Gastrocnemius medialis (tissue), 4 donors: ENCODE measurements at regions not wholly inside any gene's neighbourhood (a gene's known extent, or its start where the extent isn't known, plus 50 kb on each side); places are given as distances from the start of the nearest gene placed in this dataset.

Source experiments
- ATAC-seq, 2 donors: fragments of 150-250 bp; one replicate each; pipeline ENCODE4 v1.9.1; 2016
- DNase-seq, 2 donors: peaks; one replicate each; pipeline ENCODE4 v3.0.0-alpha.2; 2019
- H3K27ac ChIP-seq, 4 donors: fragments of 200-600 bp; sonication (generic); 1 replicate in 1 of 4; 2 replicates in 3 of 4; pipeline ENCODE4 v1.5.1; 2016 to 2018; ENCODE audit warnings: mild to moderate bottlenecking in 2 of 4, moderate library complexity in 1 of 4
- H3K27me3 ChIP-seq, 3 donors: fragments of 200-600 bp; sonication (generic) in 2 of 3; 1 replicate in 1 of 3; 2 replicates in 2 of 3; pipeline versions ENCODE4 v1.5.1 to v1.6.0; 2016 to 2019; ENCODE audit warnings: mild to moderate bottlenecking in 1 of 3, moderate library complexity in 1 of 3
- H3K36me3 ChIP-seq, 2 donors: fragments of 200-600 bp; sonication (generic) in 1 of 2; one replicate each; pipeline ENCODE4 v1.5.1; 2017 to 2018
- H3K4me1 ChIP-seq, 2 donors: fragments of 200-600 bp; sonication (generic) in 1 of 2; one replicate each; pipeline ENCODE4 v1.5.1; 2016 to 2017; ENCODE audit warnings: mild to moderate bottlenecking in 2 of 2
- H3K4me3 ChIP-seq, 4 donors: fragments of 200-600 bp; sonication (generic) in 3 of 4; 1 replicate in 1 of 4; 2 replicates in 3 of 4; pipeline ENCODE4 v1.5.1; 2016 to 2019; ENCODE audit warnings: mild to moderate bottlenecking in 2 of 4
- H3K9me3 ChIP-seq, 3 donors: fragments of 200-600 bp; sonication (generic) in 2 of 3; 1 replicate in 1 of 3; 2 replicates in 2 of 3; pipeline ENCODE4 v1.5.1; 2016 to 2019
- POLR2A ChIP-seq, 2 donors: fragments of 450-650 bp; IDR thresholded peaks; one replicate each; pipeline ENCODE4 v1.6.1; 2017; ENCODE audit warnings: antibody characterized with exemption in 2 of 2, mild to moderate bottlenecking in 2 of 2, moderate library complexity in 2 of 2
- in situ Hi-C, 4 donors: fragments of 200-750 bp; cut with MboI; loops; one replicate each; pipeline versions ENCODE4 v1.15.0 to v1.8.0; 2017; ENCODE audit warnings: low sequenced_read_pairs in 4 of 4
- intact Hi-C: fragments of 100-400 bp; cut with DNase I; formaldehyde crosslinking; loops from one replicate; pipeline ENCODE4 v1.15.1; 2023; ENCODE audit warnings: low total_unique reads
- TF ChIP-seq, protein P1 (sequence below), 5 experiments: fragments of 450-650 bp in 3 of 5; fragments of 200-600 bp in 2 of 5; sonication (generic) in 2 of 5; IDR thresholded peaks in 4 of 5; conservative IDR thresholded peaks in 1 of 5; 1 replicate in 4 of 5; 2 replicates in 1 of 5; pipeline ENCODE4 v1.5.1; 2016 to 2019; ENCODE audit warnings: antibody characterized with exemption in 5 of 5, mild to moderate bottlenecking in 3 of 5, moderate library complexity in 3 of 5

GRCh38 chr13:76330761-76331160 lies 555.4 kb downstream of the KCTD12 start:
- ATAC-seq (no peak), DNase-seq (no peak)
- Histone ChIP-seq H3K4me3 (no peak overlapping the region), H3K27ac (no peak overlapping the region), H3K4me1 (no peaks in the 10 kb centered on the region), H3K27me3 (no peaks in the 10 kb centered on the region), H3K36me3 (no peaks in the 10 kb centered on the region), H3K9me3 (no peaks in the 10 kb centered on the region)
- TF ChIP-seq POLR2A (IDR thresholded peaks at IDR 0.05), result no peak
- TF ChIP-seq, protein P1, sequence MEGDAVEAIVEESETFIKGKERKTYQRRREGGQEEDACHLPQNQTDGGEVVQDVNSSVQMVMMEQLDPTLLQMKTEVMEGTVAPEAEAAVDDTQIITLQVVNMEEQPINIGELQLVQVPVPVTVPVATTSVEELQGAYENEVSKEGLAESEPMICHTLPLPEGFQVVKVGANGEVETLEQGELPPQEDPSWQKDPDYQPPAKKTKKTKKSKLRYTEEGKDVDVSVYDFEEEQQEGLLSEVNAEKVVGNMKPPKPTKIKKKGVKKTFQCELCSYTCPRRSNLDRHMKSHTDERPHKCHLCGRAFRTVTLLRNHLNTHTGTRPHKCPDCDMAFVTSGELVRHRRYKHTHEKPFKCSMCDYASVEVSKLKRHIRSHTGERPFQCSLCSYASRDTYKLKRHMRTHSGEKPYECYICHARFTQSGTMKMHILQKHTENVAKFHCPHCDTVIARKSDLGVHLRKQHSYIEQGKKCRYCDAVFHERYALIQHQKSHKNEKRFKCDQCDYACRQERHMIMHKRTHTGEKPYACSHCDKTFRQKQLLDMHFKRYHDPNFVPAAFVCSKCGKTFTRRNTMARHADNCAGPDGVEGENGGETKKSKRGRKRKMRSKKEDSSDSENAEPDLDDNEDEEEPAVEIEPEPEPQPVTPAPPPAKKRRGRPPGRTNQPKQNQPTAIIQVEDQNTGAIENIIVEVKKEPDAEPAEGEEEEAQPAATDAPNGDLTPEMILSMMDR (IDR thresholded peaks at IDR 0.05 in 4 of 5, conservative IDR thresholded peaks at IDR 0.05 in 1 of 5), result no peak
- in situ Hi-C loops (no loop called here), intact Hi-C loops (no loop called here)

- Histone ChIP-seq H3K27me3 (no peaks in the 10 kb centered on the region), H3K4me3 (no peak overlapping the region), H3K4me1 (no peaks in the 10 kb centered on the region), H3K36me3 (no peaks in the 10 kb centered on the region), H3K27ac (no peak overlapping the region), H3K9me3 (no peaks in the 10 kb centered on the region)
- intact Hi-C loops (no loop called here), in situ Hi-C loops (no loop called here)
- TF ChIP-seq, protein P1 (IDR thresholded peaks at IDR 0.05 in 4 of 5, conservative IDR thresholded peaks at IDR 0.05 in 1 of 5), result no peak
- TF ChIP-seq POLR2A (IDR thresholded peaks at IDR 0.05), result no peak
- DNase-seq (no peak), ATAC-seq (no peak)
Measured at GRCh38 chr13:76329866-76330580, 556.2 kb downstream of the KCTD12 start.

DNA sequence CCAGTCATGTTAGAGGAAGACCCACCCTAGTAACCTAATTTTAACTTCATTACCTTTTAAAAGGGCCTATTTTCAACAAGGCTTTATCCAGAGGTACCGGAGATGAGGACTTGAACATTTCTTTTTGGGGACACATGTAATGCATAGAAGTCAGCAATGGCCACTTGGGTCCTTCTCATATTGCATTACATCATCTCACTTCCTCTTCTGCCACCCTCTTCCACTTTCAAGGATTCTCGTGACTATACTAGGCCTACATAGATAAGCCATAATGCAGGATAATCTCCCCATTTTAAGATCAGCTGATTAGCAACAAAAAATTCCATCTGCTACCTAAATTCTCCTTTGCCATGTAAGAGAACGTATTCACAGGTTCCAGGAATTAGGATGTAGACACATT lies 557.2 kb downstream of the KCTD12 start:
- intact Hi-C loops, result no loop called here
- DNase-seq (no peak), ATAC-seq (no peak)
- TF ChIP-seq, protein P1 (IDR thresholded peaks at IDR 0.05 in 4 of 5, conservative IDR thresholded peaks at IDR 0.05 in 1 of 5), result no peak
- TF ChIP-seq POLR2A (IDR thresholded peaks at IDR 0.05), result no peak
- Histone ChIP-seq H3K36me3 (no peaks in the 10 kb centered on the region), H3K4me3 (no peak overlapping the region), H3K9me3 (no peaks in the 10 kb centered on the region), H3K4me1 (no peaks in the 10 kb centered on the region), H3K27ac (no peak overlapping the region), H3K27me3 (no peaks in the 10 kb centered on the region)
- in situ Hi-C loops, result no loop called here

DNA sequence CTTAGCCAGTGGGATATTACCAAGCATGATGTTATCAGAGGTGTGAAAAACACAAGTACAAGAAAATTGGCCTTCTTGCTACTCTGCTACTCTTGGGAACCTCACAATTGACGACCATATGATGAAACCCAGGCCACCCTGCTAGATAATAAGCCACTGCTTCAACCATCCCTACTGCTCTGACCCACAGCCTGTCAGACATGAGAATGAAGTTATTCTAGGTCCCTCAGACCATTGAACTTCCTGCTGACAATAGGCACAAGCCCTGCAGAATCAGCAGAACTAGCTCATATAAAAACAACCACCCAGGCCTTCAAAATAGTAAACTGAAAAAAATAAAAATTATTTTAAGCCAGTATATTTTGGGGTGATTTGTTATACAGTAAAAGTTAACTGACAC lies 559.9 kb downstream of the KCTD12 start:
- ATAC-seq, result no peak
- in situ Hi-C loops, result no loop called here

More for the DNA sequence above, 559.9 kb downstream of the KCTD12 start:
- Histone ChIP-seq H3K27ac (no peak overlapping the region), H3K9me3 (no peaks in the 10 kb centered on the region), H3K36me3 (no peaks in the 10 kb centered on the region), H3K4me3 (no peak overlapping the region), H3K27me3 (no peaks in the 10 kb centered on the region), H3K4me1 (no peaks in the 10 kb centered on the region)
- no peak for TF ChIP-seq POLR2A (IDR thresholded peaks at IDR 0.05)
- TF ChIP-seq, protein P1 (IDR thresholded peaks at IDR 0.05 in 4 of 5, conservative IDR thresholded peaks at IDR 0.05 in 1 of 5), result no peak
- intact Hi-C loops, result no loop called here
- DNase-seq, result no peak
